Mesothelial cell of epicardium (in vitro differentiated cells): ENCODE measurements at regions not wholly inside any gene's neighbourhood (a gene's known extent, or its start where the extent isn't known, plus 50 kb on each side); places are given as distances from the start of the nearest gene placed in this dataset.
"Not testable (repeated sequence)": the region's sequence is repeated elsewhere in the genome, so short reads cannot be mapped to it uniquely, and the experiment has no call there.

Experiments
- DNase-seq, 2 experiments: peaks; one replicate each; pipeline ENCODE4 v3.0.0; 2021; ENCODE audit warnings: low spot score in 2 of 2; ENCODE audit not compliant: unreplicated experiment in 2 of 2
- H3K27ac Mint-ChIP-seq: 2 replicates; pipeline ENCODE4 v1.8.0; 2021; ENCODE audit warnings: mixed read lengths
- H3K27me3 Mint-ChIP-seq: 2 replicates; pipeline ENCODE4 v1.8.0; 2021; ENCODE audit warnings: low read depth, mixed read lengths
- H3K36me3 Mint-ChIP-seq: 2 replicates; pipeline ENCODE4 v1.8.0; 2021; ENCODE audit warnings: mixed read lengths
- H3K4me1 Mint-ChIP-seq: 2 replicates; pipeline ENCODE4 v1.8.0; 2021; ENCODE audit warnings: mixed read lengths
- H3K4me3 Mint-ChIP-seq: 2 replicates; pipeline ENCODE4 v1.8.0; 2021; ENCODE audit warnings: mild to moderate bottlenecking, moderate library complexity, mixed read lengths
- H3K9me3 Mint-ChIP-seq: 2 replicates; pipeline ENCODE4 v1.8.0; 2021; ENCODE audit warnings: mixed read lengths
- TF ChIP-seq, protein P1 (sequence below): fragments of 200-600 bp; sonication (generic); IDR thresholded peaks from one replicate; pipeline ENCODE4 v1.5.0; 2021; ENCODE audit warnings: antibody characterized with exemption; ENCODE audit not compliant: unreplicated experiment

DNA sequence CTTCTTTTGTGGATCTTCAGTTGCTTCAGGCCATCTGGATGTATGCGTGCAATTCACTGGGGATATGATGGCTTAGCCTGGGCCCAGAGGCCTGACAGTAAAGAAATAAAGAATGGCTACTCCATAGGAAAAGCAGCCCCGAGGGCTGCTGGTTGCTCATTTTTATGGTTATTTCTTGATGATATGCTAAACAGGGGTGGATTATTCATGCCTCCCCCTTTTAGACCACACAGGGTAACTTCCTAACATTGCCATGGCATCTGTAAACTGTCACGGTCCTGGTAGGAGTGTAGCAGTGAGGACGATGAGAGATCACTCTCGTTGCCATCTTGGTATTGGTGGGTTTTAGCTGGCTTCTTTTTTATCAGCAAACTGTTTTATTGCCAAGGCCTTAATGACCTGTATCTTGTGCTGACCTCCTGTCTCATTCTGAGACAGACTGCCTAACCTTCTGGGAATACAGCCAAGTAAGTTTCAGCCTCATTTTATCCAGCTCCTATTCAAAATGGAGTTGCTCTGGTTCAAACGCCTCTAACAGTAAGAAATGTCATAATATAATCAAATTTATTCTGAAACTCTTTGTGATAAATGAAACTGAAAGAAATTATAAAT, 60.5 kb downstream of the DSEL start:
- DNase-seq, result no peak
- TF ChIP-seq, protein P1, sequence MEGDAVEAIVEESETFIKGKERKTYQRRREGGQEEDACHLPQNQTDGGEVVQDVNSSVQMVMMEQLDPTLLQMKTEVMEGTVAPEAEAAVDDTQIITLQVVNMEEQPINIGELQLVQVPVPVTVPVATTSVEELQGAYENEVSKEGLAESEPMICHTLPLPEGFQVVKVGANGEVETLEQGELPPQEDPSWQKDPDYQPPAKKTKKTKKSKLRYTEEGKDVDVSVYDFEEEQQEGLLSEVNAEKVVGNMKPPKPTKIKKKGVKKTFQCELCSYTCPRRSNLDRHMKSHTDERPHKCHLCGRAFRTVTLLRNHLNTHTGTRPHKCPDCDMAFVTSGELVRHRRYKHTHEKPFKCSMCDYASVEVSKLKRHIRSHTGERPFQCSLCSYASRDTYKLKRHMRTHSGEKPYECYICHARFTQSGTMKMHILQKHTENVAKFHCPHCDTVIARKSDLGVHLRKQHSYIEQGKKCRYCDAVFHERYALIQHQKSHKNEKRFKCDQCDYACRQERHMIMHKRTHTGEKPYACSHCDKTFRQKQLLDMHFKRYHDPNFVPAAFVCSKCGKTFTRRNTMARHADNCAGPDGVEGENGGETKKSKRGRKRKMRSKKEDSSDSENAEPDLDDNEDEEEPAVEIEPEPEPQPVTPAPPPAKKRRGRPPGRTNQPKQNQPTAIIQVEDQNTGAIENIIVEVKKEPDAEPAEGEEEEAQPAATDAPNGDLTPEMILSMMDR, result no peak
- no peaks in the 10 kb centered on the region for H3K36me3 Mint-ChIP-seq
- no peak overlapping the region for H3K27ac Mint-ChIP-seq
- H3K4me3 Mint-ChIP-seq, result no peak overlapping the region
- peaks cover 13% of the 10 kb centered on the region for H3K9me3 Mint-ChIP-seq
- H3K27me3 Mint-ChIP-seq, result no peaks in the 10 kb centered on the region
- no peaks in the 10 kb centered on the region for H3K4me1 Mint-ChIP-seq

DNA sequence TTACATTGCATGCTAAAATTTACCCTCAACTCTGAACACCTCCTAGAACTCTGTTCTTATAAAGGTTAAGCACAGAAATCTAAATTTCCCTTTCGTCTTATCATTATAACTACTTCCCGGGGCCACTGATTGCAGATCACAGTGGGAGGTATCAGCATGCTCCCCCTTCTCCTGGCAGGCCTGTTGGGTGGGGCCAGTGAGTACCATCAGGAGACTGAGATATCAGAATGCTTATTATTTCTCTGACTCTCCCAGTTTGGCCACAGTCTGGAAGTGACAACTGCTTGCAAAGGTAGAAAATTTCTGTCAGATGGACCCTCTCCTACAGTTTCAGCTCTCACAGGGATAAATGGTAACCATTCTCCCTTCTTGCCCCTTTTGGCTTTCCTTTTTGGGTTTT, 62.6 kb downstream of the DSEL start:
- Mint-ChIP-seq H3K9me3 (peaks cover 21% of the 10 kb centered on the region), H3K27ac (no peak overlapping the region), H3K4me3 (no peak overlapping the region), H3K36me3 (no peaks in the 10 kb centered on the region), H3K4me1 (no peaks in the 10 kb centered on the region), H3K27me3 (no peaks in the 10 kb centered on the region)
- TF ChIP-seq, protein P1, result no peak
- DNase-seq, result no peak

DNA sequence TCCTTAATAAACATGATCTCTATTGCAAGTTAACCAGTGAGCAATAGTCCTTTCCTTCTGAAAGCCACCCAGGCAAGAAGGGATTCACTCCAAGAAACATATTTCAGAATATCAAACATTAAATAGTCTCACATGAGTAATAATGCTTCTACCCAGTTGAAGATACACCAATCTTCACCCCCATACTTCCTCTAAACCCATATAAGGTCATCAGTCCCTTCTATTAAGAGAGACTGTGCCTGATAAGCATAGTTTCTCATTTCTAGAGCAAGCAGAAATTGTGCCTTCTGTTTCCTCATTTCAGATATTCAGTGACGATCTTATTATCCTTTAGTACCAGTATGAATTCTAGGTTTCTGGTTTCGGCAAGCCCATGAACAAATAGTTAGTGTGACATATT, 64.6 kb downstream of the DSEL start:
- Mint-ChIP-seq H3K4me1 (no peaks in the 10 kb centered on the region), H3K27ac (no peak overlapping the region), H3K27me3 (no peaks in the 10 kb centered on the region), H3K36me3 (no peaks in the 10 kb centered on the region), H3K9me3 (peaks cover 32% of the 10 kb centered on the region), H3K4me3 (no peak overlapping the region)
- no peak for DNase-seq
- TF ChIP-seq, protein P1, result no peak

DNA sequence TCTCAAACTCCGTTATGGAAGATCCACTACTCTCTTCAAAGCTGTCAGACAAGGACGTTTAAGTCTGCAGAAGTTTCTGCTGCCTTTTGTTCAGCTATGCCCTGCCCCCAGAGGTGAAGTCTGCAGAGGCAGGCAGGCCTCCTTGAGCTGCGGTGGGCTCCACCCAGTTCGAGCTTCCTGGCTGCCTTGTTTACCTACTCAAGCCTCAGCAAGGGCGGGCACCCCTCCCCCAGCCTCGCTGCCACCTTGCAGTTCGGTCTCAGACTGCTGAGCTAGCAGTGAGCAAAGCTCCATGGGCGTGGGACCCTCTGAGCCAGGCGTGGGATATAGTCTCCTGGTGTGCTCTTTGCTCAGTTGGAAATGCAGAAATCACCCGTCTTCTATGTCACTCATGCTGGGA, 65.4 kb downstream of the DSEL start:
- not testable (repeated sequence) for H3K4me3 Mint-ChIP-seq, H3K4me1 Mint-ChIP-seq, DNase-seq, H3K36me3 Mint-ChIP-seq, H3K27ac Mint-ChIP-seq, H3K27me3 Mint-ChIP-seq
- H3K9me3 Mint-ChIP-seq, result peaks cover 34% of the 10 kb centered on the region

DNA sequence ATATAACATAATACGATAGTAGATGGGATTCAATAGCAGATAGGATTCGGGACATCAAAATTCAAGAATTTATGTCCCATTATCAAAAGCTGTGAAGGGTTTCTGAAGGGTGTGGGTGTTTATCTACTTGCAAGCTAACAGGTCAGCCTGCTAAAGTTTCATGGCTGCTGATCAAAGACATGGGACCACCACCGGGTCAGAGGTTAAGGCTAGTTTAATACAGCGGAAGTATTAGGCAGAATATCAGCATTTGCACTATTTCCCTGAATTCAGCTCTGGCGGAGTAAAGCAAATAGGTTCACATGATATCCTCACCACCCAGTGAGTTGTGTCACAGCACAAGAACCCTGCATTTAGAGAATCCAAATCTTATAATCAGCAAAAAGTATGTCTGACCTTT, 82.5 kb downstream of the DSEL start:
- H3K36me3 Mint-ChIP-seq, result no peaks in the 10 kb centered on the region
- TF ChIP-seq, protein P1, result no peak
- DNase-seq, result no peak

DNA sequence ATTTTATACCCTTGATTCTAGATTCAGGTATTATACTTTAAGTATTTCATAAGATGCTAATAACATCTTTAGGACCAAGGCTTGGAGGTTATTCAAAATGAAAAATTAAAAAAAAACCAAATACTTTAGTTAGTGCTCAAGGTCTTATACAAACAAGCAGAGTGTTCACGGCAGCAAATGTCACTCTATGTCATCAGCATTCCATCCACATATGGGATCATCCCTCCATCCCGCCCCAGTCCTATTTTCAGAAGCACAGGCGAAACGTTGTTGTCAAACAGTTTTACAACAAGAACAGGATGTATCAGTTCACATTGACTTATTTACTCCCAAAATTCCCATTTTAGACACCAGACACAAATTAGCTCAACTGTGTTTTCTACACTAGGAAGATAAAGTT, 83.7 kb downstream of the DSEL start:
- Mint-ChIP-seq H3K9me3 (peaks cover 13% of the 10 kb centered on the region), H3K4me3 (no peak overlapping the region), H3K4me1 (no peaks in the 10 kb centered on the region), H3K27me3 (no peaks in the 10 kb centered on the region), H3K27ac (no peak overlapping the region), H3K36me3 (no peaks in the 10 kb centered on the region)
- no peak for DNase-seq
- TF ChIP-seq, protein P1, result no peak

More for the DNA sequence above, 82.5 kb downstream of the DSEL start:
- peaks cover 20% of the 10 kb centered on the region for H3K9me3 Mint-ChIP-seq
- H3K27ac Mint-ChIP-seq, result no peak overlapping the region
- no peak overlapping the region for H3K4me3 Mint-ChIP-seq
- H3K4me1 Mint-ChIP-seq, result no peaks in the 10 kb centered on the region
- H3K27me3 Mint-ChIP-seq, result no peaks in the 10 kb centered on the region
